ENCODE measurements at regions not wholly inside any gene's neighbourhood (a gene's known extent, or its start where the extent isn't known, plus 50 kb on each side); places are given as distances from the start of the nearest gene placed in this dataset.

DNA sequence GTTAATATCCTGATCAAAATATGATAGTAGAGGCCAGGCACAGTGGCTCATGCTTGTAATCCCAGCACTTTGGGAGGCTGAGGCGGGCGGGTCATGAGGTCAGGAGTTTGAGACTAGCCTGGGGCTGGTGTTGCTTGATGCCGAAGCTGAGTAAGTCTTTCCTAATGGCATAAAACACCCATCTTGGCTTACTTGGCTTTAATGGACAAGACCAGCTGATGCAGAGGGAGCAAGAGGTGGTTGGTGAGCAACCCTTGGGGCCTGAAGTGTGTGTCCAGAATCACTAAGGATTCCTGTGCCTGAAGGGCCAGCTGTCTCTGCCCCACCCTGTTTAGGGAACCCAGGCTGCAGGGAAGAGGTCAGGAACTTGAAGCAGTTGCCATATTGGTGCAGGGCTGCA lies 217.2 kb downstream of the ARL4C start:
- TF ChIP-seq, protein P1, sequence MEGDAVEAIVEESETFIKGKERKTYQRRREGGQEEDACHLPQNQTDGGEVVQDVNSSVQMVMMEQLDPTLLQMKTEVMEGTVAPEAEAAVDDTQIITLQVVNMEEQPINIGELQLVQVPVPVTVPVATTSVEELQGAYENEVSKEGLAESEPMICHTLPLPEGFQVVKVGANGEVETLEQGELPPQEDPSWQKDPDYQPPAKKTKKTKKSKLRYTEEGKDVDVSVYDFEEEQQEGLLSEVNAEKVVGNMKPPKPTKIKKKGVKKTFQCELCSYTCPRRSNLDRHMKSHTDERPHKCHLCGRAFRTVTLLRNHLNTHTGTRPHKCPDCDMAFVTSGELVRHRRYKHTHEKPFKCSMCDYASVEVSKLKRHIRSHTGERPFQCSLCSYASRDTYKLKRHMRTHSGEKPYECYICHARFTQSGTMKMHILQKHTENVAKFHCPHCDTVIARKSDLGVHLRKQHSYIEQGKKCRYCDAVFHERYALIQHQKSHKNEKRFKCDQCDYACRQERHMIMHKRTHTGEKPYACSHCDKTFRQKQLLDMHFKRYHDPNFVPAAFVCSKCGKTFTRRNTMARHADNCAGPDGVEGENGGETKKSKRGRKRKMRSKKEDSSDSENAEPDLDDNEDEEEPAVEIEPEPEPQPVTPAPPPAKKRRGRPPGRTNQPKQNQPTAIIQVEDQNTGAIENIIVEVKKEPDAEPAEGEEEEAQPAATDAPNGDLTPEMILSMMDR (IDR thresholded peaks at IDR 0.05) = no peak

- TF ChIP-seq, protein P1 (IDR thresholded peaks at IDR 0.05) = no peak
Measured at GRCh38 chr2:234278556-234279255, 218.2 kb downstream of the ARL4C start.

- TF ChIP-seq, protein P1 (IDR thresholded peaks at IDR 0.05) = no peak
Measured at GRCh38 chr2:234275515-234275914, 221.4 kb downstream of the ARL4C start.

DNA sequence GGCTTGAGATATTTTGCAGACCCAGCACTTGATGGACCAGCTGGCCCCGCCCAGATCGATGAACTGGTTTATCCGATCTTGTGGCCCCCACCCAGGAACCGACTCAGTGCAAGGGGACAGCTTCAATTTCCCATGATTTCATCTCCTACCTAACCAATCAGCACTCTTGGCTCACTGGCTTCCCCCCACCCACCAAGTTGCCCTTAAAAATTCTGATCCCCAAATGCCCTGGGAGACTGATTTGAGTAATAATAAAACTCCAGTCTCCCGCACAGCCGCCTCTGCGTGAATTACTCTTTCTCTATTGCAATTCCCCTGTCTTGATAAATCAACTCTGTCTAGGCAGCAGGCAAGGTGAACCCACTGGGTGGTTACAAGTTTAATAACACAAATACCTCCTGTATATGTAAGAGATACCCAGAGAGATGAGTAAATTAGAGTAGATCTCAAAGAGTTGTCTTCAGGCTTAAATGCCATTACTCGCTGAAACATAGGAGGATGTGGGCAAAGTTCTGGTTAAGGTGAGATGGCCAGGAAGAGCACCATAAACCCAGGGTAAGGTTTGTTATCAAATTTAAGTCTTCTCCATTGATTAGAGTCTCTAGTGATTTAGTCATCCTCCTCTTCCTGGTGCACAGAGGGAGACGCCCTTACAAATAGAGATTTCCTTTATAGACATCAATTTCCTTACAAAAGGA lies 222.8 kb downstream of the ARL4C start:
- TF ChIP-seq, protein P1 (IDR thresholded peaks at IDR 0.05) = no peak

- TF ChIP-seq, protein P1 (IDR thresholded peaks at IDR 0.05) = no peak
Measured at GRCh38 chr2:234272069-234272850, 221.8 kb downstream of the SPP2 start.

DNA sequence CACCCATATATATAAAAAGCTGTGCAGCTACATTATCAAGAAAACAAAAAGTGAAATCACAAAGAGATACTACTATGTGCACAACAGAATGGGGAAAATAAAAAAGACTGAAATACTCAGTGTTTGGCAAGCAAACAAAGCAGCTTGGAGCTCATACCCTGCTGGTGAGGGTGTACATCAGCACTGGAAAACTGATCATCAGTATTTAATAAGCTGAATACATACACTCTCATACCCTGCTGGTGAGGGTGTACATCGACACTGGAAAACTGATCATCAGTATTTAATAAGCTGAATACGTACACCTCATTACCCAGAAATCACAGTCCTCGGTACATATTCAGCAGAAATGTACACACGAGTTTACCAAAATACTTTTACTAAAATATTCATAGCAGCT lies 220.8 kb downstream of the SPP2 start:
- TF ChIP-seq, protein P1 (IDR thresholded peaks at IDR 0.05) = no peak

DNA sequence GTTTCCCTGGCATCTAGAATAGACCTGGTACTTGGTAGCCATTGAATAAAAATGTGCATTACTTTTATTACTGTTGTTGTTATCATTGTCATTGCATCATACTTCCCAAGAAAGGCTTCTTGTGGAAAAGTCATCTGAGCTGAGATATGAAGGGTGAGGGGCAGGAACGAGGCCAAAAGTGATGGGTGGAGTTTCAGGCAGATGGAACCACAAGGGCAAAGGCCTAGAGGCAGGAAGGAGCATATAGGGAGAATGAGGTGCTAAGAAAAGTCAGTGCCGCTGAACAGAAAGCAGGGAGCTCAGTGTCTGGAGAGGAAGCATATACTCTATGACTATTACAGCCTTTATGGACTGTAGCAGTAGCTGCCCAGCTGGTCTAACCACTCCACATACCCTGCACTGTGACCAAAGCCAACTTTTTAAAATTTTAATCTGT lies 219.3 kb downstream of the SPP2 start:
- TF ChIP-seq, protein P1 (IDR thresholded peaks at IDR 0.05) = no peak
